PC-3 (cell line): ENCODE measurements at regions not wholly inside any gene's neighbourhood (a gene's known extent, or its start where the extent isn't known, plus 50 kb on each side); places are given as distances from the start of the nearest gene placed in this dataset.

Experiments
- ATAC-seq: fragments of 200-7000 bp; cut with Tn5 transposase; 2 replicates; pipeline ENCODE4 v1.9.1; 2020; ENCODE audit warnings: mild to moderate bottlenecking, moderate library complexity
- BruUV-seq: library from RNA; stranded (reverse); fragments of 400-500 nt; replicated peaks from 2 replicates; lab custom pipeline; 2021; lab: Mats Ljungman, UMichigan
- CTCF ChIA-PET: fragments of 300-600 bp; sonication (Branson Sonifier 250); formaldehyde crosslinking; loops from one replicate; lab custom pipeline; 2022; ENCODE audit warnings: antibody characterized with exemption; lab: Charles Lee
- POLR2A ChIA-PET: fragments of 300-600 bp; sonication (Branson Sonifier 250); formaldehyde crosslinking; loops from one replicate; lab custom pipeline; 2022; ENCODE audit warnings: antibody characterized with exemption; ENCODE audit not compliant: unreplicated experiment; lab: Charles Lee
- DNase-seq: peaks from one replicate; pipeline ENCODE4 v3.0.0-alpha.2; 2015
- H2AFZ ChIP-seq: fragments of 300-600 bp; sonication (generic); 2 replicates; pipeline ENCODE4 v1.6.0; 2016; ENCODE audit warnings: antibody characterized with exemption, low read length
- H3F3A ChIP-seq: fragments of 300-600 bp; sonication (generic); one replicate; pipeline ENCODE4 v1.6.0; 2017; ENCODE audit warnings: antibody characterized with exemption, low read length, control low read depth, mild to moderate bottlenecking; ENCODE audit not compliant: unreplicated experiment
- H3K27ac ChIP-seq: fragments of 300-600 bp; sonication (generic); 2 replicates; pipeline ENCODE4 v1.5.1; 2016; ENCODE audit warnings: mild to moderate bottlenecking, low read length
- H3K27me3 ChIP-seq: fragments of 300-600 bp; sonication (generic); 2 replicates; pipeline ENCODE4 v1.6.1; 2016; ENCODE audit warnings: low read length, mixed read lengths
- H3K36me3 ChIP-seq: fragments of 300-600 bp; sonication (generic); 2 replicates; pipeline ENCODE4 v1.6.1; 2016; ENCODE audit warnings: low read depth, mixed run types, low read length, mixed read lengths
- H3K4me1 ChIP-seq: fragments of 300-600 bp; sonication (generic); 2 replicates; pipeline ENCODE4 v1.5.1; 2016; ENCODE audit warnings: low read length; ENCODE audit not compliant: insufficient read depth
- H3K4me2 ChIP-seq: fragments of 300-600 bp; sonication (generic); 2 replicates; pipeline ENCODE4 v1.6.0; 2016; ENCODE audit warnings: low read length
- H3K4me3 ChIP-seq: fragments of 300-600 bp; sonication (generic); 2 replicates; pipeline ENCODE4 v1.5.1; 2016; ENCODE audit warnings: mild to moderate bottlenecking, low read length, mixed read lengths
- H3K79me2 ChIP-seq: fragments of 300-600 bp; sonication (generic); 2 replicates; pipeline ENCODE4 v1.6.1; 2017; ENCODE audit warnings: low read length, mixed read lengths
- H3K9ac ChIP-seq: fragments of 300-600 bp; sonication (generic); 2 replicates; pipeline ENCODE4 v1.6.0; 2016; ENCODE audit warnings: mild to moderate bottlenecking, low read length
- H3K9me2 ChIP-seq: fragments of 300-600 bp; sonication (generic); replicated peaks from 2 replicates; pipeline ENCODE4 v1.6.1; 2016; ENCODE audit warnings: mixed run types, low read length, mixed read lengths
- H3K9me3 ChIP-seq: fragments of 300-600 bp; sonication (generic); 2 replicates; pipeline ENCODE4 v1.6.1; 2016; ENCODE audit warnings: low read length, mixed read lengths
- H4K20me1 ChIP-seq: fragments of 300-600 bp; sonication (generic); 2 replicates; pipeline ENCODE4 v1.6.1; 2016; ENCODE audit warnings: low read length, mixed read lengths
- EZH2 ChIP-seq: fragments of 300-600 bp; sonication (generic); IDR thresholded peaks from one replicate; pipeline ENCODE4 v1.6.1; 2017; ENCODE audit warnings: antibody characterized with exemption, mild to moderate bottlenecking, low read length; ENCODE audit not compliant: unreplicated experiment
- EZH2phosphoT487 ChIP-seq: fragments of 300-600 bp; sonication (generic); IDR thresholded peaks from 2 replicates; pipeline ENCODE4 v1.6.1; 2018; ENCODE audit warnings: mild to moderate bottlenecking, antibody characterized with exemption, low read length, borderline replicate concordance
- intact Hi-C: fragments of 100-400 bp; cut with micrococcal nuclease; formaldehyde crosslinking; loops from 2 replicates; pipeline ENCODE4 v1.9.0; 2023
- TF ChIP-seq, protein P1 (sequence below): fragments of 300-600 bp; sonication (generic); conservative IDR thresholded peaks from 2 replicates; pipeline ENCODE4 v1.5.1; 2017; ENCODE audit warnings: antibody characterized with exemption, low read depth, mild to moderate bottlenecking, low read length

DNA sequence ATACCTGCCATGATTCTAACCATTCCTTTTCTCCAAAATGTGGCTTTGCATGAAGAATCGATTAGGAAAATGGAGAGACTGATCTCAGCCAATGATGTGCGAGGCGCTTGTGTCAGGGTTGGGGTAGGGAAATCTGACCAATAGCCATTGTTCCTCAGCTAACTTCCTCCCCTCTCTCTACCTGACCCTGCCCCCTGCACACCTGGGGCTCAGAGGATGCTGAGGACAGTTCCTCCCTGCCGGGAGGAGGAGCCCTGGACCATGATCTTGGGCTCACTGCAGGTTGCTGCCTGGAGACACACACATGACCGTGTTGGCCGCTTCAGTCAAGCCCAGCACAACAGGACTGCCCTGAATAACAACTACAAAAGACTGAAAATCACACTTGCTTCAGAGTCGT, 119.8 kb upstream of the SFSWAP start:
- no peak overlapping the region for H3K27ac ChIP-seq
- BruUV-seq: no TSS peak
- no peak for ATAC-seq
- no peak overlapping the region for H3K4me3 ChIP-seq
- no peaks in the 10 kb centered on the region for H3K36me3 ChIP-seq
- no peak overlapping the region for H3K4me2 ChIP-seq
- H3K27me3 ChIP-seq: peaks cover 36% of the 10 kb centered on the region
- no peaks in the 10 kb centered on the region for H3K9me2 ChIP-seq
- ChIA-PET CTCF (no interaction called here), POLR2A (no interaction called here)
- H3K79me2 ChIP-seq: no peaks in the 10 kb centered on the region
- no peaks in the 10 kb centered on the region for H3K9me3 ChIP-seq
- intact Hi-C loops: no loop called here
- no peaks in the 10 kb centered on the region for H3F3A ChIP-seq
- H3K9ac ChIP-seq: no peak overlapping the region
- TF ChIP-seq EZH2: no peak
- TF ChIP-seq, protein P1, sequence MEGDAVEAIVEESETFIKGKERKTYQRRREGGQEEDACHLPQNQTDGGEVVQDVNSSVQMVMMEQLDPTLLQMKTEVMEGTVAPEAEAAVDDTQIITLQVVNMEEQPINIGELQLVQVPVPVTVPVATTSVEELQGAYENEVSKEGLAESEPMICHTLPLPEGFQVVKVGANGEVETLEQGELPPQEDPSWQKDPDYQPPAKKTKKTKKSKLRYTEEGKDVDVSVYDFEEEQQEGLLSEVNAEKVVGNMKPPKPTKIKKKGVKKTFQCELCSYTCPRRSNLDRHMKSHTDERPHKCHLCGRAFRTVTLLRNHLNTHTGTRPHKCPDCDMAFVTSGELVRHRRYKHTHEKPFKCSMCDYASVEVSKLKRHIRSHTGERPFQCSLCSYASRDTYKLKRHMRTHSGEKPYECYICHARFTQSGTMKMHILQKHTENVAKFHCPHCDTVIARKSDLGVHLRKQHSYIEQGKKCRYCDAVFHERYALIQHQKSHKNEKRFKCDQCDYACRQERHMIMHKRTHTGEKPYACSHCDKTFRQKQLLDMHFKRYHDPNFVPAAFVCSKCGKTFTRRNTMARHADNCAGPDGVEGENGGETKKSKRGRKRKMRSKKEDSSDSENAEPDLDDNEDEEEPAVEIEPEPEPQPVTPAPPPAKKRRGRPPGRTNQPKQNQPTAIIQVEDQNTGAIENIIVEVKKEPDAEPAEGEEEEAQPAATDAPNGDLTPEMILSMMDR: no peak
- no peak for TF ChIP-seq EZH2phosphoT487
- no peaks in the 10 kb centered on the region for H3K4me1 ChIP-seq
- no peak overlapping the region for H2AFZ ChIP-seq
- no peak for DNase-seq
- no peaks in the 10 kb centered on the region for H4K20me1 ChIP-seq

DNA sequence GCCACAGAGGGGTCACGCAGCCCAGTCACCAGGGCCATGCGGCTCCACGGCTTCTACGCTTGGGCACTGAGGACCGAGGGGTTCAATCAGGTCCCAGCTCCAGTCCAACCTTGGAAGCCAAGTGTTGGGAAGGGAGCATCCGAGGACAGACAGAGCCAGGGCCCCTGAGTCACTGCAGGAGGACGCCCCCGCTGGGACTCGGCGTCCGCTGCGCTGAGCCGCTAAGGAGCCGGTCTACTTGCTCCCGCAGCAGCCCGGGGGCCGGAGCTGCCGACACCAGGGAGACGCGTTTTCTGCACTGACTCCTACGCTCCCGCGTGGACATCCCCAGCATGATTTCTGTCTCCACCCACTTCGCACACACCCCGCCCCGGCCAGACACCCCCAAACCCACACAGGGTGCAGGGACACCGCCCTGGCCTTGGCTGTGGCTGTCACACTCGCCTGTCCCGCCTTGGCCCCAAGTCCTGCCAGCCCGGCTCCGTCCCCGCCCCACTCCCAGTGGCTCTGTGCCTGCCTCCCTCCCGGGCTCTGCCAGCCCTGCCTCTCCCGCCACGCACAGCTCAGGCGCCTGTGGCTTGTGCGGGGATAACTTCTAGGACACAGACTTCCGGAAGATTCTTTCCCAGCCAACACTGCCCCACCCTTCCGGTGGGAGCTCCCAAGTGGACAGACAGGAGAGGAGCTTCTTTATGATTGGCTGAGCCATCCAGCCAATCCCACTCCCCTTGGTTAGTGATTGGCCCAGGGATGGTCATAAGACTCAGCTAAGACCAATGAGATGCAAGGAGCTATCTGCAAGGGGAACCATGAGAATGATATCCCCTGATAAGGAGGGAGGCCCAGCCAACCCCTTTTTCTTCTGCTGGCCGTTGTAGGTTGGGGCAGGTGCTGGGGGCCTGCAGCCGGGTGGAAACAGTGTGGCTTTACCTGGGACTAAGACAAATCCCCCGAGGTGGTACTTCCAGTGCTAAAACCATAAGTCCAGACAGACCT, 118.9 kb upstream of the SFSWAP start:
- H3K9ac ChIP-seq: no peak overlapping the region
- no peak overlapping the region for H3K27ac ChIP-seq
- no peak overlapping the region for H3K4me3 ChIP-seq
- H3K36me3 ChIP-seq: no peaks in the 10 kb centered on the region
- no peaks in the 10 kb centered on the region for H3K9me3 ChIP-seq
- BruUV-seq: no TSS peak
- no peak overlapping the region for H3K4me2 ChIP-seq
- TF ChIP-seq EZH2phosphoT487: no peak
- TF ChIP-seq, protein P1: no peak
- TF ChIP-seq EZH2: no peak
- intact Hi-C loops: no loop called here
- ATAC-seq (no peak), DNase-seq (no peak)
- H3K79me2 ChIP-seq: no peaks in the 10 kb centered on the region
- H3K9me2 ChIP-seq: no peaks in the 10 kb centered on the region
- H4K20me1 ChIP-seq: no peaks in the 10 kb centered on the region
- POLR2A ChIA-PET: no interaction called here
- H2AFZ ChIP-seq: no peak overlapping the region
- H3F3A ChIP-seq: no peaks in the 10 kb centered on the region
- CTCF ChIA-PET: no interaction called here
- peaks cover 44% of the 10 kb centered on the region for H3K27me3 ChIP-seq
- H3K4me1 ChIP-seq: no peaks in the 10 kb centered on the region

DNA sequence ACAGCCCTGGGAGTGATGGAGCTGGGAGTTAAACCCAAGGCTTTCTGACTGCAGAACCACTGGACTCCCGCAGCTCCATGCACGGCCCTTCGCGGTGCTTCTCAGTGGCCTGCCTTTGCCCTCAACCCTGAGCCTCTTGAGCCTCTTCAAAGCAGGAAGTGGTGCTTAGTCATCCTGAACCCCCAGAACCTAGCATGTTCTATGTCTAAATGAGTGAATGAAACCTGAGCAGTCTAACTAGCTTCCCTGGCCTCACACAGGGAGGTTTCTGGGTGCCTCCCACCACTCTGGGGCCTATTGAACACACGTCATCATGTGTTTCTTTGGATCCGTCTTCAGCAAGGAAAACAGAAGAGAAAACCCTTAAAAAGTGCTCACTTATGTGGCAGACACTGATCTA, 117.9 kb upstream of the SFSWAP start:
- Histone ChIP-seq H3K9ac (no peak overlapping the region), H4K20me1 (no peaks in the 10 kb centered on the region), H3K4me2 (no peak overlapping the region), H3K79me2 (no peaks in the 10 kb centered on the region), H3K27ac (no peak overlapping the region), H2AFZ (no peak overlapping the region), H3F3A (no peaks in the 10 kb centered on the region), H3K4me1 (no peaks in the 10 kb centered on the region), H3K9me2 (no peaks in the 10 kb centered on the region), H3K9me3 (no peaks in the 10 kb centered on the region), H3K27me3 (peaks cover 54% of the 10 kb centered on the region), H3K36me3 (no peaks in the 10 kb centered on the region), H3K4me3 (no peak overlapping the region)
- ATAC-seq (no peak), DNase-seq (no peak)
- TF ChIP-seq EZH2phosphoT487 (no peak), EZH2 (no peak)
- TF ChIP-seq, protein P1: no peak
- no TSS peak for BruUV-seq
- intact Hi-C loops: no loop called here
- POLR2A ChIA-PET: interaction anchor here (0.6 kb wide), 1 partner anchor 660 kb away, joined by 4 read pairs; no protein-coding TSS in a partner anchor
- CTCF ChIA-PET: no interaction called here
